Ovary (tissue), 7 donors: ENCODE measurements at regions not wholly inside any gene's neighbourhood (a gene's known extent, or its start where the extent isn't known, plus 50 kb on each side); places are given as distances from the start of the nearest gene placed in this dataset.

ENCODE experiments used
- DNase-seq, 5 donors: peaks; one replicate each; pipeline ENCODE4 v3.0.0-alpha.2; 2019 to 2020
- H3K27ac ChIP-seq, 2 donors: fragments of 200-600 bp; one replicate each; pipeline versions ENCODE4 v1.5.1 to v1.8.0; 2019 to 2022
- H3K27me3 ChIP-seq: fragments of 200-600 bp; one replicate; pipeline ENCODE4 v1.8.0; 2022
- H3K36me3 ChIP-seq: fragments of 200-600 bp; sonication (generic); one replicate; pipeline ENCODE4 v1.5.1; 2019
- H3K4me1 ChIP-seq: one replicate; pipeline ENCODE4 v1.8.1; 2013; ENCODE audit warnings: mild to moderate bottlenecking, moderate library complexity; ENCODE audit not compliant: insufficient read depth
- H3K4me3 ChIP-seq: fragments of 200-600 bp; sonication (generic); one replicate; pipeline ENCODE4 v1.5.1; 2017
- H3K9me3 ChIP-seq, 2 donors: fragments of 200-600 bp in 1 of 2; sonication (generic) in 1 of 2; one replicate each; pipeline versions ENCODE4 v1.5.1 to v1.8.1; 2013 to 2019; ENCODE audit warnings: mild to moderate bottlenecking in 1 of 2, moderate library complexity in 1 of 2
- EP300 ChIP-seq: sonication (generic); formaldehyde crosslinking; IDR thresholded peaks from one replicate; pipeline ENCODE4 v1.6.1; 2017; ENCODE audit warnings: antibody characterized with exemption
- POLR2A ChIP-seq: fragments of 450-650 bp; IDR thresholded peaks from one replicate; pipeline ENCODE4 v1.6.1; 2017; ENCODE audit warnings: antibody characterized with exemption, mild to moderate bottlenecking, moderate library complexity
- WGBS, 3 donors: extraction: QIAGEN DNeasy Blood & Tissue Kit in 1 of 3; methylation state at CpG; one replicate each; pipeline versions ENCODE4 v1.1.5 to v1.1.7; 2013 to 2017; 5-methylcytosine and 5-hydroxymethylcytosine counted together
- intact Hi-C, 4 donors: fragments of 100-400 bp; cut with DNase I; formaldehyde crosslinking; loops; one replicate each; pipeline versions ENCODE4 v1.11.0 to v1.15.1; 2022 to 2023
- TF ChIP-seq, protein P1 (sequence below), 3 donors: fragments of 450-650 bp in 2 of 3; fragments of 200-600 bp in 1 of 3; IDR thresholded peaks; one replicate each; pipeline versions ENCODE4 v1.5.1 to v1.8.0; 2016 to 2022; ENCODE audit warnings: antibody characterized with exemption in 3 of 3, mild to moderate bottlenecking in 1 of 3
- donor health status: DM: no; HTN: no; CAD: no; lungs with moderate emphysema.
- donor health status: DM: no; HTN: no; CAD: no.
- donor health status: Bipolar disorder and iron deficiency.
- donor health status: DM: no; HTN: no; CAD: no.
- donor health status: DM: yes; HTN: yes; CAD: no.

DNA sequence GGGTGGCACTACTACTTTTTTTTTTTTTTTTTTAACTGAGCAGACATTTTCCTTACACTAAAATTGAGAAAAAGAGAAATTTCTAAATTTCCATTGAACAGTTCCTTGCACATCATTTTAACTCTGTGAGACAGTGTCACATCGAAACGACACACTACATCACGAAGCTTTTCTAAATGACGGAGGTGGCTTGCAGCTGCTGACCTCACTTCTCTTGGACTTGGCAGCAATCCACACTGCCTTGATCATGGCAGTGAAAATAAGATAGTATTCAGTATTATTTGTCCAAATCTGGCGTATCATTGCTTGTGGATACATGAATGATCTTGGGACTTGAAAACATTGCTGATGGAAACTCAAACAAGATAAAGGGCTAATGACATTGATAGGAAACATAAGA, 80.3 kb upstream of the CYYR1 start:
- H3K9me3 ChIP-seq: no peaks in the 10 kb centered on the region
- no peaks in the 10 kb centered on the region for H3K4me1 ChIP-seq
- 46 to 60% (median 47%) methylated on average over 5 of the region's 5 CpGs for WGBS, 3 donors
- no peaks in the 10 kb centered on the region for H3K36me3 ChIP-seq
- no peak for DNase-seq
- no peak overlapping the region for H3K4me3 ChIP-seq
- TF ChIP-seq, protein P1, sequence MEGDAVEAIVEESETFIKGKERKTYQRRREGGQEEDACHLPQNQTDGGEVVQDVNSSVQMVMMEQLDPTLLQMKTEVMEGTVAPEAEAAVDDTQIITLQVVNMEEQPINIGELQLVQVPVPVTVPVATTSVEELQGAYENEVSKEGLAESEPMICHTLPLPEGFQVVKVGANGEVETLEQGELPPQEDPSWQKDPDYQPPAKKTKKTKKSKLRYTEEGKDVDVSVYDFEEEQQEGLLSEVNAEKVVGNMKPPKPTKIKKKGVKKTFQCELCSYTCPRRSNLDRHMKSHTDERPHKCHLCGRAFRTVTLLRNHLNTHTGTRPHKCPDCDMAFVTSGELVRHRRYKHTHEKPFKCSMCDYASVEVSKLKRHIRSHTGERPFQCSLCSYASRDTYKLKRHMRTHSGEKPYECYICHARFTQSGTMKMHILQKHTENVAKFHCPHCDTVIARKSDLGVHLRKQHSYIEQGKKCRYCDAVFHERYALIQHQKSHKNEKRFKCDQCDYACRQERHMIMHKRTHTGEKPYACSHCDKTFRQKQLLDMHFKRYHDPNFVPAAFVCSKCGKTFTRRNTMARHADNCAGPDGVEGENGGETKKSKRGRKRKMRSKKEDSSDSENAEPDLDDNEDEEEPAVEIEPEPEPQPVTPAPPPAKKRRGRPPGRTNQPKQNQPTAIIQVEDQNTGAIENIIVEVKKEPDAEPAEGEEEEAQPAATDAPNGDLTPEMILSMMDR (IDR thresholded peaks at IDR 0.05): no peak
- TF ChIP-seq POLR2A (no peak), EP300 (no peak)
- intact Hi-C loops: no loop called here
- no peak overlapping the region for H3K27ac ChIP-seq
- no peaks in the 10 kb centered on the region for H3K27me3 ChIP-seq

DNA sequence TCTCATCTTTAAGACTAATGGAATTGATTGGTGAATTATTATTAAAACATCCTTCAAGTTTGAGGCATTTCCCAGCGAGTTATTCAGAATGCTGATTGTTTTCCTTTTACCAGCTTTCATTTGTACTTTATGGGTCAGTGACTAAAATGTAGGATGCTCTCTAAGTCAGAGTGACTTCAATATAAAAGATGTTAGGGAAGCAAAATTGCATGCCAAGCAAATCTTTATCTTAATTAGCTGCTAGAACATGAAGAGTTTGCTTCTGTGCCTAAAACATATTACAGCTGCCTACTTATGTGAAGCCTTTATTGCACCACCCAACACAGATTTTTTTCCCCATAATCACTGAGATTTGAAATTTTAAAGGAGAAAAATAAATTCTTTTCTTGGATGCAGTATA, 79.8 kb upstream of the CYYR1 start:
- no peak for DNase-seq
- intact Hi-C loops: no loop called here
- Histone ChIP-seq H3K4me1 (no peaks in the 10 kb centered on the region), H3K27ac (no peak overlapping the region), H3K4me3 (no peak overlapping the region), H3K36me3 (no peaks in the 10 kb centered on the region), H3K27me3 (no peaks in the 10 kb centered on the region), H3K9me3 (no peaks in the 10 kb centered on the region)
- TF ChIP-seq, protein P1 (IDR thresholded peaks at IDR 0.05): no peak
- TF ChIP-seq EP300: no peak
- no peak for TF ChIP-seq POLR2A
- WGBS, 3 donors: 3 to 15% (median 6%) methylated on average over 1 of the region's 1 CpG

- 39 to 65% (median 47%) methylated on average over 1 of the region's 1 CpG for WGBS, 3 donors
Observed at GRCh38 chr21:26641062-26641461, 68.0 kb upstream of the CYYR1 start.

DNA sequence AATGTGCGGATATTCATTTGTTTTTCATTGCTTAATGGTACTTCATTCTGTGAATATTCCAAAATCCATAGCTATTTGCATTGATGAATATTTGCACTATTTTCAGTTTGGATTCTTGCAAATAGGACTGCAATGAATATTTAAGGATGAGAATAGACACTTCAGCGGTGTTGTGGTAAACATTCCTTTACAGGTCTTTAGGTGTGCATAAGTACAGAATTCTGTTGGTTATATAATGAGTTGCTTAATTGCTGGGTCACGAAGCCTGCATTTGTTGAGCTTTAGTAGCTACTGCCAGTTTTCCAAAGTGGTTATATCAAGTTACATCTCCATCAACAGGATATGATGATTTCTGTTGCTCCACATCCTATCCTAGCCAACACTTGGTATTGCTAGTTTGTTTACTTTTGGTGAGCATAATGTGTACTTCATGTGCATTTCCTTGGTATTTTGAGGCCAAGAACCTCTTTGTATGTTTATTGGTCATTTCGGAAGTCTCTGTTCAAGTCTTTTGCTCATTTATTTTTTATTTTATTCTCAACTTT, 64.2 kb upstream of the CYYR1 start:
- 62 to 74% (median 72%) methylated on average over 4 of the region's 4 CpGs for WGBS, 3 donors
- no peak for TF ChIP-seq EP300
- TF ChIP-seq POLR2A: no peak
- TF ChIP-seq, protein P1 (IDR thresholded peaks at IDR 0.05): no peak
- Histone ChIP-seq H3K27ac (no peak overlapping the region), H3K27me3 (no peaks in the 10 kb centered on the region), H3K9me3 (no peaks in the 10 kb centered on the region), H3K4me3 (no peak overlapping the region), H3K4me1 (no peaks in the 10 kb centered on the region), H3K36me3 (no peaks in the 10 kb centered on the region)
- DNase-seq: no peak
- intact Hi-C loops: no loop called here

More at GRCh38 chr21:26641062-26641461, 68.0 kb upstream of the CYYR1 start:
- Histone ChIP-seq H3K27me3 (no peaks in the 10 kb centered on the region), H3K4me1 (no peaks in the 10 kb centered on the region), H3K4me3 (no peak overlapping the region), H3K9me3 (no peaks in the 10 kb centered on the region), H3K27ac (no peak overlapping the region), H3K36me3 (no peaks in the 10 kb centered on the region)
- intact Hi-C loops: no loop called here
- DNase-seq: no peak
- TF ChIP-seq POLR2A: no peak
- TF ChIP-seq, protein P1 (IDR thresholded peaks at IDR 0.05): no peak
- TF ChIP-seq EP300: no peak
